KMS-11 (cell line): ENCODE measurements at regions not wholly inside any gene's neighbourhood (a gene's known extent, or its start where the extent isn't known, plus 50 kb on each side); places are given as distances from the start of the nearest gene placed in this dataset.

ENCODE experiments used
- H2AFZ ChIP-seq: fragments of 200-600 bp; sonication (generic); 2 replicates; pipeline ENCODE4 v1.6.1; 2016; ENCODE audit warnings: antibody characterized with exemption, mixed run types, low read depth
- H3K27ac ChIP-seq: fragments of 200-600 bp; sonication (generic); 2 replicates; pipeline ENCODE4 v1.6.1; 2016; ENCODE audit warnings: mild to moderate bottlenecking, mixed run types
- H3K27me3 ChIP-seq: fragments of 200-600 bp; sonication (generic); 2 replicates; pipeline ENCODE4 v1.6.1; 2017; ENCODE audit warnings: mild to moderate bottlenecking, low read depth, mixed run types, moderate library complexity; ENCODE audit not compliant: insufficient read depth
- H3K36me3 ChIP-seq: fragments of 200-600 bp; sonication (generic); 2 replicates; pipeline ENCODE4 v1.6.1; 2017; ENCODE audit warnings: mild to moderate bottlenecking, mixed run types; ENCODE audit not compliant: insufficient read depth
- H3K4me1 ChIP-seq: fragments of 200-600 bp; sonication (generic); 2 replicates; pipeline ENCODE4 v1.6.1; 2016; ENCODE audit warnings: mild to moderate bottlenecking, low read depth, mixed run types; ENCODE audit not compliant: poor library complexity, severe bottlenecking
- H3K4me2 ChIP-seq: fragments of 200-600 bp; sonication (generic); 2 replicates; pipeline ENCODE4 v1.7.0; 2016; ENCODE audit warnings: mild to moderate bottlenecking, mixed run types
- H3K4me3 ChIP-seq: fragments of 200-600 bp; sonication (generic); IDR thresholded peaks from 2 replicates; pipeline ENCODE4 v1.6.1; 2017; ENCODE audit warnings: low read depth, low read length, mixed read lengths; ENCODE audit not compliant: insufficient read depth
- H3K79me2 ChIP-seq: fragments of 200-600 bp; sonication (generic); 2 replicates; pipeline ENCODE4 v1.6.1; 2016; ENCODE audit warnings: low read depth, mixed run types; ENCODE audit not compliant: insufficient read depth
- H3K9ac ChIP-seq: fragments of 200-600 bp; sonication (generic); 2 replicates; pipeline ENCODE4 v1.6.1; 2016; ENCODE audit warnings: mild to moderate bottlenecking, mixed run types
- H4K20me1 ChIP-seq: fragments of 200-600 bp; sonication (generic); 2 replicates; pipeline ENCODE4 v1.6.1; 2016; ENCODE audit warnings: mild to moderate bottlenecking, mixed run types; ENCODE audit not compliant: insufficient read depth
- CTCF ChIP-seq: fragments of 200-600 bp; sonication (generic); conservative IDR thresholded peaks from 2 replicates; pipeline ENCODE4 v1.6.1; 2017; ENCODE audit warnings: low read depth, mild to moderate bottlenecking, antibody characterized with exemption, low read length, moderate library complexity, mixed read lengths

GRCh38 chr7:106169821-106170610, 57.9 kb upstream of the SYPL1 start:
- TF ChIP-seq CTCF = no peak
- H3K9ac ChIP-seq = no peak overlapping the region

GRCh38 chr7:106167439-106168136, 55.5 kb upstream of the SYPL1 start:
- Histone ChIP-seq H3K27me3 (no peaks in the 10 kb centered on the region), H3K36me3 (no peaks in the 10 kb centered on the region), H3K9ac (no peak overlapping the region), H3K27ac (no peak overlapping the region), H3K79me2 (no peaks in the 10 kb centered on the region), H3K4me2 (no peak overlapping the region), H2AFZ (no peak overlapping the region), H4K20me1 (no peaks in the 10 kb centered on the region), H3K4me3 (no peak overlapping the region), H3K4me1 (no peaks in the 10 kb centered on the region)
- no peak for TF ChIP-seq CTCF

More at GRCh38 chr7:106169821-106170610, 57.9 kb upstream of the SYPL1 start:
- no peak overlapping the region for H3K27ac ChIP-seq
- no peaks in the 10 kb centered on the region for H4K20me1 ChIP-seq
- H2AFZ ChIP-seq = no peak overlapping the region
- no peaks in the 10 kb centered on the region for H3K27me3 ChIP-seq
- no peak overlapping the region for H3K4me3 ChIP-seq
- H3K4me2 ChIP-seq = no peak overlapping the region
- no peaks in the 10 kb centered on the region for H3K79me2 ChIP-seq
- H3K4me1 ChIP-seq = no peaks in the 10 kb centered on the region
- H3K36me3 ChIP-seq = no peaks in the 10 kb centered on the region

- Histone ChIP-seq H3K36me3 (no peaks in the 10 kb centered on the region), H3K27ac (no peak overlapping the region), H2AFZ (no peak overlapping the region), H3K79me2 (no peaks in the 10 kb centered on the region), H3K4me2 (no peak overlapping the region), H3K4me1 (no peaks in the 10 kb centered on the region), H3K4me3 (no peak overlapping the region), H3K27me3 (no peaks in the 10 kb centered on the region), H4K20me1 (no peaks in the 10 kb centered on the region), H3K9ac (no peak overlapping the region)
- peak; percentile 90 for TF ChIP-seq CTCF
Measured at GRCh38 chr7:106166651-106167342, 54.7 kb upstream of the SYPL1 start.

- no peaks in the 10 kb centered on the region for H4K20me1 ChIP-seq
- no peaks in the 10 kb centered on the region for H3K36me3 ChIP-seq
- no peak overlapping the region for H3K27ac ChIP-seq
- no peak overlapping the region for H3K4me3 ChIP-seq
- TF ChIP-seq CTCF = no peak
- H3K9ac ChIP-seq = no peak overlapping the region
- H3K4me1 ChIP-seq = no peaks in the 10 kb centered on the region
- no peak overlapping the region for H2AFZ ChIP-seq
- H3K4me2 ChIP-seq = no peak overlapping the region
- no peaks in the 10 kb centered on the region for H3K79me2 ChIP-seq
- no peaks in the 10 kb centered on the region for H3K27me3 ChIP-seq
Measured at GRCh38 chr7:106165337-106165736, 53.2 kb upstream of the SYPL1 start.
